Keratinocyte (primary cell): ENCODE measurements at regions not wholly inside any gene's neighbourhood (a gene's known extent, or its start where the extent isn't known, plus 50 kb on each side); places are given as distances from the start of the nearest gene placed in this dataset.

Source experiments
- DNase-seq: peaks from one replicate; pipeline ENCODE4 v3.0.0-alpha.2; 2011; ENCODE audit warnings: low read depth, missing footprints, low spot score
- FAIRE-seq: peaks from 2 replicates; lab custom pipeline; 2011; peaks lifted over from hg19 to GRCh38; lab: Jason Lieb, UNC
- H2AFZ ChIP-seq: 2 replicates; pipeline ENCODE4 v1.6.0; 2012; ENCODE audit warnings: low read length, control low read depth, inconsistent platforms; ENCODE audit not compliant: control insufficient read depth
- H3K27ac ChIP-seq: 2 replicates; pipeline ENCODE4 v1.5.1; 2011; ENCODE audit warnings: low read length; ENCODE audit not compliant: control insufficient read depth, insufficient read depth
- H3K27me3 ChIP-seq: 3 replicates; pipeline ENCODE4 v1.6.0; 2011; ENCODE audit warnings: low read length; ENCODE audit not compliant: control insufficient read depth, insufficient read depth; ENCODE audit errors: extremely low read depth
- H3K36me3 ChIP-seq, 2 experiments: 2 replicates in 1 of 2; 3 replicates in 1 of 2; pipeline ENCODE4 v1.5.1; 2011; ENCODE audit warnings: low read length in 2 of 2, mild to moderate bottlenecking in 1 of 2; ENCODE audit not compliant: control insufficient read depth in 2 of 2, insufficient read depth in 2 of 2; ENCODE audit errors: extremely low read depth in 1 of 2
- H3K4me1 ChIP-seq: 3 replicates; pipeline ENCODE4 v1.5.1; 2011; ENCODE audit warnings: low read length; ENCODE audit not compliant: control insufficient read depth, insufficient read depth; ENCODE audit errors: extremely low read depth
- H3K4me2 ChIP-seq: 3 replicates; pipeline ENCODE4 v1.6.0; 2011; ENCODE audit warnings: low read depth, low read length; ENCODE audit not compliant: control insufficient read depth, insufficient read depth; ENCODE audit errors: extremely low read depth
- H3K4me3 ChIP-seq, 3 experiments: fragments of 200-600 bp in 1 of 3; sonication (generic) in 1 of 3; 2 replicates in 2 of 3; 3 replicates in 1 of 3; pipeline ENCODE4 v1.5.1; 2011 to 2016; ENCODE audit warnings: low read length in 3 of 3, mild to moderate bottlenecking in 3 of 3, control low read depth in 2 of 3, inconsistent platforms in 1 of 3, low read depth in 1 of 3, mixed read lengths in 1 of 3, mixed run types in 1 of 3, moderate library complexity in 1 of 3; ENCODE audit not compliant: control insufficient read depth in 2 of 3, insufficient read depth in 2 of 3; ENCODE audit errors: extremely low read depth in 1 of 3
- H3K79me2 ChIP-seq: 2 replicates; pipeline ENCODE4 v1.6.0; 2012; ENCODE audit warnings: low read length; ENCODE audit not compliant: control insufficient read depth, insufficient read depth
- H3K9ac ChIP-seq: 3 replicates; pipeline ENCODE4 v1.6.0; 2011; ENCODE audit warnings: low read length; ENCODE audit not compliant: control insufficient read depth, insufficient read depth; ENCODE audit errors: extremely low read depth
- H3K9me1 ChIP-seq: 3 replicates; pipeline ENCODE4 v1.6.0; 2011; ENCODE audit warnings: low read length; ENCODE audit not compliant: control insufficient read depth, insufficient read depth; ENCODE audit errors: extremely low read depth
- H3K9me3 ChIP-seq: 2 replicates; pipeline ENCODE4 v1.5.1; 2012; ENCODE audit warnings: low read depth, low read length; ENCODE audit not compliant: control insufficient read depth
- H4K20me1 ChIP-seq: 3 replicates; pipeline ENCODE4 v1.6.0; 2011; ENCODE audit warnings: low read length; ENCODE audit not compliant: control insufficient read depth, insufficient read depth; ENCODE audit errors: extremely low read depth
- CTCF ChIP-seq, 3 experiments: IDR thresholded peaks in 1 of 3; conservative IDR thresholded peaks in 1 of 3; optimal IDR thresholded peaks in 1 of 3; 2 replicates in 2 of 3; 3 replicates in 1 of 3; pipeline versions ENCODE3 to v1.5.1; 2011; ENCODE audit warnings: low read length in 3 of 3, mild to moderate bottlenecking in 3 of 3, moderate library complexity in 2 of 3, control low read depth in 1 of 3, inconsistent platforms in 1 of 3; ENCODE audit not compliant: insufficient read depth in 2 of 3; ENCODE audit errors: extremely low read depth in 1 of 3
- EZH2 ChIP-seq: IDR thresholded peaks from one replicate; pipeline ENCODE4 v1.6.1; 2012; ENCODE audit warnings: inconsistent platforms, mild to moderate bottlenecking, low read length, moderate library complexity
- dilution Hi-C: fragments of 300-500 bp; cut with MboI; formaldehyde crosslinking; loops from one replicate; pipeline ENCODE4 v1.7.0; 2020; ENCODE audit warnings: low sequenced_read_pairs; ENCODE audit not compliant: extremely low pct_ligation_motif_present

DNA sequence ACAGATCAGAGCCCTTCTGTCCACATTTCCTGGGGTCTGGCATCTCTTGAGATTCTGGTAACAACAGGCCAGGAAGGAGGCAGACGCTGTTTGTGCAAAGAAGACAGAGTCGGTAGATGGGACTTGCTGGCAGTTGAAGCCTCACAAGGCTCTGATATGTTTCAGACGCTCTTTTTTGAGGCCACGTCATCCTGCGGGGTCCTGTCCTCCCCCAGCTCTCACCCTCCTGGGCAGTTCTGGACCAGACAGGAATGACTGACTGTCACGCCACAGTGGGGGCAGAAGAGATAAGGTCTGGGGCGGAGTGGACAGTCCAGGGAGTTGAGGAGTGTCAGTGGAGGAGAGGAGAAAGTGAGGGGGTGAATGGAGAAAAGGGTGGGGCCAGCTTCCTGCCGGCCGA is 87.1 kb upstream of the SULF2 start:
- H3K27ac ChIP-seq, result no peak overlapping the region
- H3K4me3 ChIP-seq, result no peak overlapping the region
- H3K9me1 ChIP-seq, result no peaks in the 10 kb centered on the region
- no peak overlapping the region for H3K9ac ChIP-seq
- no peak overlapping the region for H2AFZ ChIP-seq
- DNase-seq (no peak), FAIRE-seq (no peak)
- no peaks in the 10 kb centered on the region for H4K20me1 ChIP-seq
- H3K36me3 ChIP-seq, result no peaks in the 10 kb centered on the region
- no peaks in the 10 kb centered on the region for H3K9me3 ChIP-seq
- H3K27me3 ChIP-seq, result no peaks in the 10 kb centered on the region
- H3K79me2 ChIP-seq, result no peaks in the 10 kb centered on the region
- dilution Hi-C loops, result no loop called here
- no peaks in the 10 kb centered on the region for H3K4me1 ChIP-seq
- no peak overlapping the region for H3K4me2 ChIP-seq
- TF ChIP-seq EZH2, result no peak
- no peak for TF ChIP-seq CTCF (optimal IDR thresholded peaks at IDR 0.05 in 1 of 3, IDR thresholded peaks at IDR 0.05 in 1 of 3, conservative IDR thresholded peaks at IDR 0.05 in 1 of 3; ENCODE audit: extremely low read depth in 1 of 3, insufficient read depth in 2 of 3, low read length in 3 of 3)

DNA sequence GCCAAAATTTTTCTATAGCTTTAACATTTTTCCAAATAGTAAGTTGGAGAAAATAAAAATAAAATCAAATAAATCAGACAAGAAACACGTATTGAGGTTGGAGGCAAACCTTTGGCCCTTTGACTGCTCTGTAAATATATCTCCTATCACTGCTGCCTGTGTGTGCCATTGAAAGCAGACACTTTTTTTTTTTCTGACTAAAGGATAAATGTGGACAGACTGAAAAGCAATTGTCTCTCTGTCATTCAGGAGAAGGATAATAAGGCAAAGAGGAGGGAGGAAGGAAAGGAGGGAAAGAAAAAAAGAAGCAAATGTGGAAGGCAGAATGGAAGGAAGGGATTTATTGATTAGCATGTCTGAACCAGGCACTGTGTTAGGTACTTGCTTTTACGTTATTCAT is 85.2 kb upstream of the SULF2 start:
- H3K27me3 ChIP-seq, result no peaks in the 10 kb centered on the region
- H3K9me1 ChIP-seq, result no peaks in the 10 kb centered on the region
- H3K4me2 ChIP-seq, result no peak overlapping the region
- H3K36me3 ChIP-seq, result no peaks in the 10 kb centered on the region
- H2AFZ ChIP-seq, result no peak overlapping the region
- FAIRE-seq (no peak), DNase-seq (no peak)
- no peaks in the 10 kb centered on the region for H3K4me1 ChIP-seq
- no peak overlapping the region for H3K4me3 ChIP-seq
- dilution Hi-C loops, result no loop called here
- no peaks in the 10 kb centered on the region for H3K79me2 ChIP-seq
- no peak overlapping the region for H3K27ac ChIP-seq
- H3K9me3 ChIP-seq, result no peaks in the 10 kb centered on the region
- H4K20me1 ChIP-seq, result no peaks in the 10 kb centered on the region
- TF ChIP-seq EZH2, result no peak
- TF ChIP-seq CTCF (optimal IDR thresholded peaks at IDR 0.05 in 1 of 3, IDR thresholded peaks at IDR 0.05 in 1 of 3, conservative IDR thresholded peaks at IDR 0.05 in 1 of 3; ENCODE audit: extremely low read depth in 1 of 3, insufficient read depth in 2 of 3, low read length in 3 of 3), result no peak
- H3K9ac ChIP-seq, result no peak overlapping the region
